GM19043 (cell line): ENCODE measurements at regions not wholly inside any gene's neighbourhood (a gene's known extent, or its start where the extent isn't known, plus 50 kb on each side); places are given as distances from the start of the nearest gene placed in this dataset.
"Not testable (repeated sequence)": the region's sequence is repeated elsewhere in the genome, so short reads cannot be mapped to it uniquely, and the experiment has no call there.

ENCODE experiments used
- ATAC-seq: cut with Tn5 transposase; IDR thresholded peaks from one replicate; pipeline ENCODE4 v1.9.1; 2021; ENCODE audit warnings: low read depth; ENCODE audit not compliant: unreplicated experiment

- ATAC-seq: not testable (repeated sequence)
These were observed 157.6 kb downstream of the KLRB1 start for GRCh38 chr12:9450127-9450567.

DNA sequence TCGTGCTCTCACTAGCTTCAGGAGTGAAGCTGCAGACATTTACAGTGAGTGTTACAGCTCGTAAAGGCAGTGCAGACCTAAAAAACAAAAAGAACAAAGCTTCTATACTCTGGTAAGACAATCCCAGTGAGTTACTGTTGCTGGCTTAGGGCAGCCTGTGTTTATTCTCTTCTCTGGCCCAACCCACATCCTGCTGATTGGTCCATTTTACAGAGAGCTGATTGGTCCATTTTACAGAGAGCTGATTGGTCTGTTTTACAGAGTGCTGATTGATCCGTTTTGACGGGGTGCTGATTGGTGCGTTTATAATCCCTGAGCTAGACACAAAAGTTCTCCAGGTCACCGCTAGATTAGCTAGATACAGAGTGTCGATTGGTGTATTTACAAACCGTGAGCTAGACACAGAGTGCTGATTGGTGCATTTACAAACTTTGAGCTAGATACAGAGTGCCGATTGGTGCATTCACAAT, 158.0 kb downstream of the KLRB1 start:
- not testable (repeated sequence) for ATAC-seq

DNA sequence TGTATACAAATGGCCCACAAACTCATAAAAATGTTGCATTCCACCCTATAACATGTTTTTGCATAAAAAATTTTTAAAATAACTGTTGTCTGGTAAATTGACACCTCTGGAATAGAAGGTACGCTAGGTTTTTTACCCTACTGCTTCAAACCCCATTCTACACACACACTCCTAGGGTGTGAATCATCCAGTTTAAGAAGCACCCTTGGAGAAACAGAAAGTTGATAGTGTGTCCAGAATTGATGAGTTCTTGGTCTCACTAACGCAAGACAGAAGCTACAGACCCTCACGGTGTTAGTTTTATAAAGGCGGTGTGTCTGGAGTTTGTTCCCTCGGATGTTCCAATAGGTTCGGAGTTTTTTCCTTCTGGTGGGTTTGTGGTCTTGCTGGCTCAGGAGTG, 158.5 kb downstream of the KLRB1 start:
- ATAC-seq: no peak

DNA sequence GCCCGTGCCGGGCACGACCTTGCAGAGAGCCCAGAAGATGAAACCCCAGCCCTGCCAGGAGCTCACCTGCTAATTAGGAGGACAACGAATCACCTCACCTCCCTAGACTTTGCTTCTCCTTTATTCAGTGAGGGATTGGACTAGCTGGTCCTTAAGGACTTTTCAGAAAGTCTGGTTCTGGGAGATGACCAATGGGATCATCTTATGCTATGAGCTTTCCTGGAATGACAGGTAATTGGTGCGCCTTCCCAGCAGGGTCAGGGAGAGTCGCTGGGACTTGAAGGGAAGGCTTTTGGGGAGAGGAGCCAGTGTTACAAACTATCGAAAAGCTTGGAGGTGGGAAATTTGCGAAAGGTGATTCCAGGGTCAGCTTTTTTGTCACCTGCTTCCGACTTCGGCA, 159.1 kb downstream of the KLRB1 start:
- ATAC-seq: not testable (repeated sequence)

GRCh38 chr12:9447791-9448614, 159.7 kb downstream of the KLRB1 start:
- ATAC-seq: peak; percentile 57

DNA sequence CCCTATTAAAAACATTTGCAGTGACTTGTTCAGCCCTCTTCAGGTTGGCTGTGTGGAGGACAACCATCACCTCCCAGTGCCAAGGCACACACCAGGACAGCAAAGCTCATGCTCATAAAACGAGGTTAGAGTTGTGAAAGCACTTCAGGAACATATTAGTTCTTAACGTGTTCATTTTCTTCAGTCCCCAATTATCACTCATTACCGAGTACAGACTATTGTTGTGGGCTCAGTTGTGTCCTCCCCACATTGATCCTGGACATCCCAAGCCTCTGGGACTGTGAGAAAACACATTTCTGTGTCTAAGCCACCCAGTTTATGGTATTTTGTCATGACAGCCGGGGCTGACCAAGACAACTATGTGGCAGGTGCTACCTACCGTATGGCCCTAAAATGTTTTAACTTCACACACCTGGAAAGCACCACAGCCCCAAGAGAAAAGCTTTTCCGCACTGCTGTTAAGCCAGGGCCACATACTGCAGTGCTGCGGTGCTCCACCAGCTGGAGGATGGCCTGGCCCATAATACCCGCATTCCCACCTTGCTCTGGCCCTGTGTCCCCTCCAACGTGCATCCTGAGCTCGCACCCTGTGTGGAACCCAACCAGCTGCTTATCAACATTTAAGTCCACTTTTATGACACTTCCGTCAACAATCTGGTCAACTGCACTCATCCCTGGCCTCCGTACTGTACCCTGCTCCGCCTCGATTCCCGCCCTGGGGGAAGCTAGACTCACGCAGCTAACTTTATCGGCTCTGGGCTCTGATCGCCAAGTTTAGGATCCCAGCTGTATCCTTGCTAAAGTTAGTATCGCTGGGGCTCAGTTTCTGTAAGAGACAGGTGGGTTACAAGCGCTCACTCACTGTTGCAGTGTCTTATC, 160.6 kb downstream of the KLRB1 start:
- ATAC-seq: peak; percentile 21

- not testable (repeated sequence) for ATAC-seq
These were observed 167.3 kb downstream of the KLRB1 start for GRCh38 chr12:9440428-9440827.

GRCh38 chr12:9435682-9436081, 172.0 kb downstream of the KLRB1 start:
- not testable (repeated sequence) for ATAC-seq

DNA sequence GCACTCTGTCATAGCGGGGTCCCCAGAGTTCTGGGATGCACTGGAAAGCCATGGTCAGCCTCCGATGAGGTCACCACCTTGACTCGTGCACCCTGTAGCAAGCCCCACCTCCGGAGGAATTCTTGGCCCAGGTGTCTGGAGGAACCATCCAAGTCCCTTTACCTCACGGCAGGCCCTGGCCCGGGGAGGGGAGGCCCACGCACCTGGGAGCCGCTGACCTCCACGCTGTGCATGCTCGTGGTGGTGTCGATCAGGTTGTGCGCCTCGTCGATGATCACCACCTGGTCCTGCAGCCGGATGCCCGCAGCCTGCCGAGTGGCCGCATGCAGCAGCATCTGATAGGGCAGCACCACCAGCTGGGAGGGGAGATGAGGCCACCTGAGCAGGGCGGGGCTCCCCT, 177.3 kb downstream of the KLRB1 start:
- ATAC-seq: not testable (repeated sequence)

DNA sequence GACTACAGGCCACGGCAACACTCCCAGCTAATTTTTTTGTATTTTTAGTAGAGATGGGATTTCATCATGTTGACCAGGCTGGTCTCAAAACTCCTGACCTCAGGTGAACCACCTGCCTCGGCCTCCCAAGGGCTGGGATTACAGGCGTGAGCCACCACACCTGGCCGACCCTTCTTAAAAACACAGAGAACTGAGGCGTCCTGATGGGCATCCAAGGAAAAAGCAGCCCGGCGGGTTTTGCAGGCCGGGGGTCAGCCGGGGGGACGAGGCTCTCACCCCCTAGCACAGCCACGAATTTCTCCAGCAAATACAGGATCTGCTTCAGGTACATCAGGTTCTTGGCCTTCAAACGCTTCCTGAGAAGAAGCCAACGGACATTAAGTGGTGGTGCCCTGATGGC, 178.9 kb downstream of the KLRB1 start:
- not testable (repeated sequence) for ATAC-seq

DNA sequence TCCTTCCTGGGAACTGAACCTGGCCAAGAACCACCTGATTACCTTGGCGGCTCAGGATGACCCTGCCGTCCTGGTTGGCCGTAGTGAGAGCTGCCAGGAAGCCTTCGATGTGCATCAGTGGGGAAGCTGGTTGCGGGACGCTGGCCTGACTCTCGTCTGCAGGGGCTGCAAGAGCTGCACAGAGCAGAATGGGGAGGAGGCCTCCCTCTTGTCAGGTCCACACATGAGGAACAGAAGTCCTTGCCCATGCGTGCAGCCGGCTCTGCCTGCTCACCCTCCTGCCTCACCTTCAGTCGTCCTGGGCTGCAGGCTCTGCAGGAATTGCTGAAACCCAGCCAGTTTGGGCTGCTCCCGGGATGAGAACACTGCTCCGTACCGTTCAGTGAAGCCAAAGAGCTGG, 182.3 kb downstream of the KLRB1 start:
- ATAC-seq: not testable (repeated sequence)

DNA sequence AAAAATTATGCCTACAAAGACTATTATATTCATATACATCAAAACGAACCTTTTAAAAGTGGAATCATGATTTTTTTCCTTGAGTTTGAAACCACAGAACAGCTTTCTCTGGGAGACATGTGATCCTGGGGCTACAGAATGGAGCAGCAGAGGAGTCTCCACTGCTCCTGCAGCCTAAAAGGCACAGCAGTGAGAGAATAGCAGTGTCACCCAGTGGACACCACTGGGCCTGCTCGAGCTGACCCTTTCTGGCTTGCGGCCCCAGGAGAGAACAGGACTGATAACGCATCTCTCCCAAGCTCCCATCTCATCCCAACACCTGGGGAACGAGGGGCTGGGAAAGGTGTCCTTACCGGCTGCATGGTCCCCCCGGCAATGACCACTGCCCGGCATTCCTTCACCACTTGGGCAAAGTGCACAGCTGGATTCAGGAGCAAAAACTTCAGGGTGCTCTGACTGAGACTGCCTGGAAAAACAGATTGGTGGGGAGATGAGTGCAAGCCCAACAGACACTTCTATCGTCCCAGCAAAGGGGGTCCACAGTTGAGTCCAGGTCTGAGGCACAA, 183.5 kb downstream of the KLRB1 start:
- ATAC-seq: not testable (repeated sequence)

- ATAC-seq: not testable (repeated sequence)
These were observed 185.0 kb downstream of the KLRB1 start for GRCh38 chr12:9422689-9423088.

DNA sequence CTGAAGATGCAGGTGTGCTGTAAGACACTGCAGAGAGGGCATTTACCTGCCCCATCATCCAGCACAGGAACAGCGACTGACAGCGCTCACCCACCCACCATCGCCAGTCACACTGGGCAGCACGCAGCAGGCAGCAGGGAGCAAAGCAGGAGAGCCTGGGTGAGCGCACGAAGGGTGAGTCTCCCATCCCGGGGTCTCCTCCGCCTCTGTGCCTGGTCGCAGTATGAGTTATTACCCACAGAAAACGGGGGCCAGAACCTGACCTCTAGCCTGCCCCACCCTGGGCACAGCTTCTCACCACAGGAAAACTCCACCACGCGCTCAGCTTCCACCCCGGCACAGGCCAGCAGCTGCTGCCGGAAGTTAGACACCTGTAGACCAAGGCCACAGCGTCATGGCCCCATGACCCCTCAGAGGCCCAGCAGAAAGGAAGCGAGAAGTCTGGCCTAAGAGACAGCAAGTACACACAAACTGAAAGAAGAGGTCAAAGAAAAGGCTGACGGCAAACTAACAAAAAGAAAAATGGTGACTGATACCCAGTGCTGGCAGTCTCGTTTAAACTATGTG, 186.1 kb downstream of the KLRB1 start:
- not testable (repeated sequence) for ATAC-seq

- not testable (repeated sequence) for ATAC-seq
These were observed 186.7 kb downstream of the KLRB1 start for GRCh38 chr12:9420817-9421519.

DNA sequence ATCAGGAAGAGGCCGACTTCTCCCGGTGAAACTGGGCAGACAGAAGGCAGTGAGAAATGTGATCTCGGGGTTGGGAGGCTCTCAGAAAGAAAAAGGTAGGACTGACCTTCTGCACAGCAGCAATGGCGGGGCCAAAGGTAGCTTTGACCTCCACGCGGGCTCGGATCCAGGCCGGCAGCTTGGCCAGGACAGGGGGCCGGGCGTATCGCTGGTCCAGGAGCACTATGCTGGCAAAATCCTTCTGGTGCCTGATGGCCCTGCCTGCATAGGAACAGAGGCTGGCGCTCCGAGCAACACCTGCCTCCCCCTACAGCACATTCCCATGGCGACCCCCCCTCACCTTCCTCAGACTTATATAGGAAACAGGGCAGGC, 189.1 kb downstream of the KLRB1 start:
- not testable (repeated sequence) for ATAC-seq

DNA sequence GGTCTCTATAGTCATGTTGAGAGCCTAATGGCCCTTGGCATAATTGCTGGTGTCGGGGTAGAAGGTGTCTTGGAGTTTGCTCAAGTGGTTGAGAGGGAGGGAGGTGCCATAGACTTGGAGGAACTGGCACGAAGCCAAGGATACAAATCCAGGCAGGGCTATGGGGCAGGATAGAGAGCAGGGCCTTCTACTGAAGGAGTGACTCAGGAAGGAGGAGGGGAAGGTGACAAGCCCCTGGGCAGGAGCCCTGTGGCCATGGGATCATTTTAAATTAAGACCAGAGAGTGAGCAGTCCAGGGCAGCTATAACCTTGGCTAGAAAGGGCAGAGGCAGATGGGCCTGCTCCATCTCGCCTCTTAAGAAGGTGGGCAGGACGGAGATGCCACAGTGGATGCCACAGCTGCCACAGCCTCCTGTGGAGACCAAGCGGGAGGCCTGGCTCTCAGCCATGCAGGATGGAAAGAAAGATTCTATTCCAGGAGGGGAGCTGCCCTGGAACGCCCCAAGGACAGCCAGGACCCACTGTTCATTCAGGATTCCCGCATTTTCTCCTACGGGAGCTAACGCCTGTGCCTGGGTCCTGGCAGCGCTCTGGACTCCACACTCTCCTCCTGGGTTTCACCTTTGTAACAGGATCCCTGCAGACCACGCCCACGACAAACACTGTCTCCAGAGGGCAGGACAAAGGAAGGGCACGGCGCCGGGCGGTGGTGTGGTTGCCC, 189.6 kb downstream of the KLRB1 start:
- ATAC-seq: not testable (repeated sequence)

DNA sequence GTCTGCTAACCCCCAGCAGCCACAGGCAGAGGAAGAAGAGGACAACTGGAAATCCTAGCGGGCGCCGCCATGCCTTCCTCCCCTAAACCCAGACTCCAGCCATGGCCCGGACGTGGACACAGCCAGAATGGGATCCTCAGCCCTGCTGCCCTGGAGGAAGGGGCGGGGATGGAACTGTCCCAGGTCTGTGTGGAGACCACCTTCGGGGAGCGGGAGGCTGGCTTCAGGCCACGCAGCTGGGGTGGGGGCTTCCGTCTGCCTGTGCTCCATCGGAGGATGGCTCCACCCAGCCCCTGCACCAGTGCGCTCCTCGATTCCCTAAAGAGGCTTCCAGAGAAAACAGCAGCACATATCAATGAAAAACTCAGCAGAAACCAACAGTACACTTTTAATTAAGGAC, 190.4 kb downstream of the KLRB1 start:
- not testable (repeated sequence) for ATAC-seq

DNA sequence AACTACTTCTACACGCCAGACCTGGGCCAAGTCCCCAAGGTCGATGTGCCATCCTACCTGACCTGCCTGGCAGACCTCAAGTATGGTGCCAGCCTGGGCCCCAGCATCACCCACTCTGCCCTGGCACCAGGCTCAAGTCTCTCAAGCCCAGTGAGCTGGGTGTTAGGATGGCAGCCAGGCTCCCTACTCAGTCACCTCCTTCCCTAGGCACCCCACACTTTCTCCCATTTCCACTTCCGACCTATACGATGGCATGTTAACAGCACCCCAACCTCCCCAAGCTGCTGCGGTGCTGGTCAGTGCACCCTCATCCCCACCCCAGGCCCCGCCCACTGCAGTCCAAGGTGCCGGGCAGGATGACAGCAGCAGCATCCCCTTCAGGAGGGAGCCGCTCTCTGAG, 191.4 kb downstream of the KLRB1 start:
- ATAC-seq: not testable (repeated sequence)
